ENCODE measurements at regions not wholly inside any gene's neighbourhood (a gene's known extent, or its start where the extent isn't known, plus 50 kb on each side); places are given as distances from the start of the nearest gene placed in this dataset.
"Not testable (repeated sequence)": the region's sequence is repeated elsewhere in the genome, so short reads cannot be mapped to it uniquely, and the experiment has no call there.

- TF ChIP-seq, protein P1, sequence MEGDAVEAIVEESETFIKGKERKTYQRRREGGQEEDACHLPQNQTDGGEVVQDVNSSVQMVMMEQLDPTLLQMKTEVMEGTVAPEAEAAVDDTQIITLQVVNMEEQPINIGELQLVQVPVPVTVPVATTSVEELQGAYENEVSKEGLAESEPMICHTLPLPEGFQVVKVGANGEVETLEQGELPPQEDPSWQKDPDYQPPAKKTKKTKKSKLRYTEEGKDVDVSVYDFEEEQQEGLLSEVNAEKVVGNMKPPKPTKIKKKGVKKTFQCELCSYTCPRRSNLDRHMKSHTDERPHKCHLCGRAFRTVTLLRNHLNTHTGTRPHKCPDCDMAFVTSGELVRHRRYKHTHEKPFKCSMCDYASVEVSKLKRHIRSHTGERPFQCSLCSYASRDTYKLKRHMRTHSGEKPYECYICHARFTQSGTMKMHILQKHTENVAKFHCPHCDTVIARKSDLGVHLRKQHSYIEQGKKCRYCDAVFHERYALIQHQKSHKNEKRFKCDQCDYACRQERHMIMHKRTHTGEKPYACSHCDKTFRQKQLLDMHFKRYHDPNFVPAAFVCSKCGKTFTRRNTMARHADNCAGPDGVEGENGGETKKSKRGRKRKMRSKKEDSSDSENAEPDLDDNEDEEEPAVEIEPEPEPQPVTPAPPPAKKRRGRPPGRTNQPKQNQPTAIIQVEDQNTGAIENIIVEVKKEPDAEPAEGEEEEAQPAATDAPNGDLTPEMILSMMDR (conservative IDR thresholded peaks at IDR 0.05; ENCODE audit: low read length) = not testable (repeated sequence)
- TF ChIP-seq EZH2phosphoT487 (IDR thresholded peaks at IDR 0.05; ENCODE audit: borderline replicate concordance) = not testable (repeated sequence)
Measured at GRCh38 chr12:9395220-9395619, 187.0 kb upstream of the PZP start.

Measured in Loucy (cell line).